ENCODE measurements at regions not wholly inside any gene's neighbourhood (a gene's known extent, or its start where the extent isn't known, plus 50 kb on each side); places are given as distances from the start of the nearest gene placed in this dataset.

- TF ChIP-seq POLR2AphosphoS5 (IDR thresholded peaks at IDR 0.05; ENCODE audit: low read depth, low read length) = no peak
- TF ChIP-seq POLR2A (IDR thresholded peaks at IDR 0.05; ENCODE audit: low read depth, low read length) = no peak
- no peak for TF ChIP-seq TAF1 (IDR thresholded peaks at IDR 0.05; ENCODE audit: borderline replicate concordance, low read depth, low read length)
Measured at GRCh38 chr6:127051571-127052260, 66.8 kb upstream of the RSPO3 start.
